Spleen (tissue), 11 donors: ENCODE measurements at regions not wholly inside any gene's neighbourhood (a gene's known extent, or its start where the extent isn't known, plus 50 kb on each side); places are given as distances from the start of the nearest gene placed in this dataset.

ENCODE experiments used
- DNase-seq: peaks from one replicate; pipeline ENCODE4 v3.0.0-alpha.2; 2020
- H3K27ac ChIP-seq, 8 donors: fragments of 200-600 bp; sonication (generic) in 7 of 8; 1 replicate in 4 of 8; 2 replicates in 4 of 8; pipeline versions ENCODE4 v1.5.0 to v1.8.0; 2016 to 2021; ENCODE audit warnings: inconsistent platforms in 4 of 8, mild to moderate bottlenecking in 4 of 8, moderate library complexity in 1 of 8
- H3K27me3 ChIP-seq, 7 donors: fragments of 200-600 bp; sonication (generic) in 6 of 7; replicated peaks in 1 of 7; 1 replicate in 4 of 7; 2 replicates in 3 of 7; pipeline versions ENCODE4 v1.5.0 to v1.8.0; 2016 to 2021; ENCODE audit warnings: inconsistent platforms in 3 of 7, mild to moderate bottlenecking in 1 of 7
- H3K36me3 ChIP-seq, 6 donors: fragments of 200-600 bp; sonication (generic) in 5 of 6; 1 replicate in 4 of 6; 2 replicates in 2 of 6; pipeline versions ENCODE4 v1.5.0 to v1.8.0; 2016 to 2021; ENCODE audit warnings: inconsistent platforms in 2 of 6
- H3K4me1 ChIP-seq, 6 donors: fragments of 200-600 bp; sonication (generic) in 5 of 6; 1 replicate in 3 of 6; 2 replicates in 3 of 6; pipeline versions ENCODE4 v1.5.0 to v1.8.0; 2016 to 2021; ENCODE audit warnings: inconsistent platforms in 3 of 6
- H3K4me3 ChIP-seq, 8 donors: fragments of 200-600 bp; sonication (generic) in 7 of 8; 1 replicate in 4 of 8; 2 replicates in 4 of 8; pipeline versions ENCODE4 v1.5.0 to v1.8.0; 2016 to 2021; ENCODE audit warnings: inconsistent platforms in 4 of 8, mild to moderate bottlenecking in 4 of 8, moderate library complexity in 2 of 8
- H3K9me3 ChIP-seq, 8 donors: fragments of 200-600 bp; sonication (generic) in 7 of 8; 1 replicate in 4 of 8; 2 replicates in 4 of 8; pipeline versions ENCODE4 v1.5.0 to v1.8.0; 2016 to 2021; ENCODE audit warnings: inconsistent platforms in 4 of 8
- POLR2A ChIP-seq, 3 donors: fragments of 450-650 bp; IDR thresholded peaks; one replicate each; pipeline ENCODE4 v1.5.1; 2017; ENCODE audit warnings: antibody characterized with exemption in 3 of 3, mild to moderate bottlenecking in 1 of 3
- POLR2AphosphoS5 ChIP-seq, 3 donors: sonication (generic); formaldehyde crosslinking; IDR thresholded peaks; one replicate each; pipeline ENCODE4 v1.5.1; 2017; ENCODE audit warnings: antibody characterized with exemption in 3 of 3
- WGBS, 5 donors: extraction: QIAGEN DNeasy Blood & Tissue Kit in 3 of 5; methylation state at CpG; one replicate each; pipeline versions ENCODE4 v1.1.5 to v1.1.7; 2013 to 2018; 5-methylcytosine and 5-hydroxymethylcytosine counted together
- intact Hi-C: fragments of 100-400 bp; cut with DNase I; formaldehyde crosslinking; loops from one replicate; pipeline ENCODE4 v1.15.0; 2023; ENCODE audit warnings: low total_unique reads
- TF ChIP-seq, protein P1 (sequence below), 11 experiments: fragments of 200-600 bp in 7 of 11; fragments of 450-650 bp in 4 of 11; sonication (generic) in 4 of 11; IDR thresholded peaks in 8 of 11; conservative IDR thresholded peaks in 3 of 11; 1 replicate in 7 of 11; 2 replicates in 4 of 11; pipeline versions ENCODE4 v1.4.0 to v1.8.0; 2016 to 2021; ENCODE audit warnings: antibody characterized with exemption in 11 of 11, inconsistent platforms in 4 of 11, mild to moderate bottlenecking in 1 of 11
- donor health status: healthy with polysubstance abuse.
- donor health status: DM: no; HTN: no; CAD: no; lungs with moderate emphysema.
- donor health status: DM: no; HTN: no; CAD: no.
- donor health status: Bipolar disorder and iron deficiency.
- donor health status: healthy.
- donor health status: DM: no; HTN: no; CAD: no.
- donor health status: DM: yes; HTN: yes; CAD: no.

DNA sequence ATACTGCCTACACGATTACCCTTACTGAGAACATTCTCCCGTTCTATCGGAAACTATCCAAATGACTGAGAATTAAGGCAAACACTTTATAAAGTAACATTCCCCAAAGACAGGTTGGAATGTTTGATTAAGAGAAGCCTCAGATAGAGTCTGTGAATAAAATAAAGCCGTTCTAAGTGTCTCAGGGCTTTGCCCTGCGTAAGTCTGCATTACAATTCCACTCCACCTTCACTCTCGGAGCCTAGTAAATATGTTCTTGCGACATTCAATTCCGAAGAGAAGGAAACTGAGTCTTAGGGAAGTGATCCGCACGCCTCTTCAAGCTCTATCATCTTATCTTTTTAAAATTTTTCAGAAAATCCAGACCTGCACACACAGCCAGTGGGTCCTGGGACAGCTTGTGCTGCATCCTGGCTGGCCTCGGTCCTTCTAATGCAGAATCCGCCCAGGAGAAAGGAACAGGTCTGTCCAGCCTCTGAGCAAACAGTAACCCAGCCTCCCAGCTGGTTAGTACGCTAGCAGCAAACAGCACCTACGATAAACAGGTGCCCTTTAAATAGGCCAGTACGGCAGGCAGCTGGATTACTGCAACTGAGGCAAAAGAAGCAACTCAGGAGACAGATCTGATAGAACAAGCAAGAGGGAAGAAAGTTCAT, 254.1 kb upstream of the IRX3 start:
- WGBS, 5 donors = 82 to 89% (median 85%) methylated on average over 15 of the region's 15 CpGs
- TF ChIP-seq, protein P1, sequence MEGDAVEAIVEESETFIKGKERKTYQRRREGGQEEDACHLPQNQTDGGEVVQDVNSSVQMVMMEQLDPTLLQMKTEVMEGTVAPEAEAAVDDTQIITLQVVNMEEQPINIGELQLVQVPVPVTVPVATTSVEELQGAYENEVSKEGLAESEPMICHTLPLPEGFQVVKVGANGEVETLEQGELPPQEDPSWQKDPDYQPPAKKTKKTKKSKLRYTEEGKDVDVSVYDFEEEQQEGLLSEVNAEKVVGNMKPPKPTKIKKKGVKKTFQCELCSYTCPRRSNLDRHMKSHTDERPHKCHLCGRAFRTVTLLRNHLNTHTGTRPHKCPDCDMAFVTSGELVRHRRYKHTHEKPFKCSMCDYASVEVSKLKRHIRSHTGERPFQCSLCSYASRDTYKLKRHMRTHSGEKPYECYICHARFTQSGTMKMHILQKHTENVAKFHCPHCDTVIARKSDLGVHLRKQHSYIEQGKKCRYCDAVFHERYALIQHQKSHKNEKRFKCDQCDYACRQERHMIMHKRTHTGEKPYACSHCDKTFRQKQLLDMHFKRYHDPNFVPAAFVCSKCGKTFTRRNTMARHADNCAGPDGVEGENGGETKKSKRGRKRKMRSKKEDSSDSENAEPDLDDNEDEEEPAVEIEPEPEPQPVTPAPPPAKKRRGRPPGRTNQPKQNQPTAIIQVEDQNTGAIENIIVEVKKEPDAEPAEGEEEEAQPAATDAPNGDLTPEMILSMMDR (IDR thresholded peaks at IDR 0.05 in 8 of 11, conservative IDR thresholded peaks at IDR 0.05 in 3 of 11) = no peak
- TF ChIP-seq POLR2AphosphoS5 (IDR thresholded peaks at IDR 0.05) (no peak), POLR2A (IDR thresholded peaks at IDR 0.05) (no peak)
- Histone ChIP-seq H3K27ac (no peak overlapping the region), H3K4me3 (no peak overlapping the region), H3K36me3 (no peaks in the 10 kb centered on the region), H3K9me3 (no peaks in the 10 kb centered on the region), H3K27me3 (peaks cover 0 to 17% (median 0%) of the 10 kb centered on the region in 7 donors), H3K4me1 (no peaks in the 10 kb centered on the region)
- no peak for DNase-seq
- intact Hi-C loops = no loop called here

DNA sequence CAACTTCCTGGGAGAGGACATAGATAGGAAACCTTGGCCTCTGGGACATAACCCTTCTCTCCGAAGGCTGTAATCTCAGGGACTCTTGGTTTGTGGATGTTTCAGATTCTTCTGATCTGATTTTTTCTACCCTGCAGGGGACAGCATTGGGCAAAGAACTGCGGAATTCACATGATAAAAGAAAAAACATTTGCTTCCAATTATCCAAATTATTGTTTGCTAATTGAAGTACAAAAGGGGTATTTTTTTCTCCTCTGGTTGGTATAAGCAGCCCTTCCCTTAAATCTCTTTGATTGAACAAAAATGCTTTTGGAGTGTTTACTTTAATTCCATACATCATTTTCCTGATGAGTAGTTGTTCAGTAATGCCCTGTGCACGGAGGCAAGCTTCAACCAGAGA, 251.7 kb upstream of the IRX3 start:
- Histone ChIP-seq H3K9me3 (peaks cover 0 to 1% (median 0%) of the 10 kb centered on the region in 8 donors), H3K27me3 (peaks cover 0 to 17% (median 0%) of the 10 kb centered on the region in 7 donors), H3K4me3 (no peak overlapping the region), H3K4me1 (no peaks in the 10 kb centered on the region), H3K36me3 (no peaks in the 10 kb centered on the region), H3K27ac (no peak overlapping the region)
- no peak for DNase-seq
- TF ChIP-seq POLR2AphosphoS5 (IDR thresholded peaks at IDR 0.05) = no peak
- TF ChIP-seq, protein P1 (IDR thresholded peaks at IDR 0.05 in 8 of 11, conservative IDR thresholded peaks at IDR 0.05 in 3 of 11) = no peak
- no peak for TF ChIP-seq POLR2A (IDR thresholded peaks at IDR 0.05)
- intact Hi-C loops = no loop called here
- WGBS, 5 donors = 61 to 71% (median 65%) methylated on average over 3 of the region's 3 CpGs

DNA sequence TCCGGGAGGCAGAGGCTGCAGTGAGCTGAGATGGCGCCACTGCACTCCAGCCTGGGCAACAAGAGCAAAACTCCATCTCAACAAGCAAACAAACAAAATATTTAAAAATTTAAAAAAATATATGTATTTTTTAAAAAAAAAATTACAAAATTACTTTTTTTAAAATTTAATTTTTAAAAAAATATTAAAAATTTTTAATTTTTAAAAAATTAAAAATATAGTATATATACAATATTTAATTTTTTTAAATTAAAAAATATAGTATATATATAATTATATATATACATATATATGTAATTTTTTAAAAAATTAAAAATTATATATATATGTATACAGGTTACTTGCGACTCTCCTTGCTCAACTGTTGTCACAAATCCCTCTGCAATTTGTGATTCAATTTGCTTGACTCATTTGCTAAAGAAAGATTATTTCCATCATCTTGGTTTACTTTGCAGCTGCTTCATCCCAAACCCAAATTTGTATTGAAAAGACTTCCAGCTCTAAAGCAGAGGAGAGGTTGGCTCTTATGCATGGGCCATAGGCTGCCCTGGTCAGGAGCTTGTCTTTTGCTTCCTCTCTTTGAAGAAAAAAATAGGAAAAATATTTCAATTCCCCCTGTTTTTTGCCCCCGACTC, 247.4 kb upstream of the IRX3 start:
- H3K36me3 ChIP-seq = no peaks in the 10 kb centered on the region
- no peaks in the 10 kb centered on the region for H3K4me1 ChIP-seq
- intact Hi-C loops = no loop called here
- no peak overlapping the region for H3K27ac ChIP-seq
- WGBS, 5 donors = 87 to 94% (median 91%) methylated on average over 4 of the region's 4 CpGs
- DNase-seq = no peak
- peaks cover 0 to 15% (median 0%) of the 10 kb centered on the region in 8 donors for H3K9me3 ChIP-seq
- no peak overlapping the region for H3K4me3 ChIP-seq
- peaks cover 0 to 4% (median 0%) of the 10 kb centered on the region in 7 donors for H3K27me3 ChIP-seq
- TF ChIP-seq POLR2A (IDR thresholded peaks at IDR 0.05) (no peak), POLR2AphosphoS5 (IDR thresholded peaks at IDR 0.05) (no peak)
- TF ChIP-seq, protein P1 (IDR thresholded peaks at IDR 0.05 in 8 of 11, conservative IDR thresholded peaks at IDR 0.05 in 3 of 11) = no peak

DNA sequence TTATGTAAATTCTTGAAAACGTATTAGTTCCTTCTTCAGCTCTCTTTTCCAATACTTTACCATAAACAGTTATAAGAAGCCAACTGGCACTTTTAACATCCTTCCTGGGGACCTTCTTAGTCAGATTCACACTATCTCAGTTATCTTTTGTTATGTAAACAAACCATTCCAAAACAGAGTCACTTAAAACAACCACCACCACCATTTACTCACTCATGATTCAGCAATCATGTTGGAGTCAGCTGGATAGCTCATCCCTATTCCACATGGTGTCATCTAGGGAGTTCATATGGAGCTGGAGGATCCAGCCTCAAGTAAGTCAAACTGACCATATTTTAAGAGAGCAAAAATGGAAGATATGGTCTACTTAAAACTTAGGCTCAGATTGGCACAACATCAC, 240.3 kb upstream of the IRX3 start:
- DNase-seq = no peak
- TF ChIP-seq, protein P1 (IDR thresholded peaks at IDR 0.05 in 8 of 11, conservative IDR thresholded peaks at IDR 0.05 in 3 of 11) = no peak
- TF ChIP-seq POLR2A (IDR thresholded peaks at IDR 0.05) (no peak), POLR2AphosphoS5 (IDR thresholded peaks at IDR 0.05) (no peak)
- intact Hi-C loops = no loop called here
- H3K27ac ChIP-seq = no peak overlapping the region
- H3K4me3 ChIP-seq = no peak overlapping the region
- no peaks in the 10 kb centered on the region for H3K4me1 ChIP-seq
- WGBS, 5 donors = 54 to 65% (median 58%) methylated on average over 1 of the region's 1 CpG
- peaks cover 0 to 35% (median 15%) of the 10 kb centered on the region in 8 donors for H3K9me3 ChIP-seq
- H3K27me3 ChIP-seq = peaks cover 0 to 7% (median 0%) of the 10 kb centered on the region in 7 donors
- no peaks in the 10 kb centered on the region for H3K36me3 ChIP-seq
